ENCODE measurements at regions not wholly inside any gene's neighbourhood (a gene's known extent, or its start where the extent isn't known, plus 50 kb on each side); places are given as distances from the start of the nearest gene placed in this dataset.
"Not testable (repeated sequence)": the region's sequence is repeated elsewhere in the genome, so short reads cannot be mapped to it uniquely, and the experiment has no call there.

- not testable (repeated sequence) for TF ChIP-seq POLR2A, CTCF (IDR thresholded peaks at IDR 0.05)
Measured at GRCh38 chr2:223190561-223191206, 138.7 kb downstream of the KCNE4 start.
